ENCODE measurements at regions not wholly inside any gene's neighbourhood (a gene's known extent, or its start where the extent isn't known, plus 50 kb on each side); places are given as distances from the start of the nearest gene placed in this dataset.
A peak's percentile ranks its signal among the peaks of the same experiment; 100 is the strongest.

DNA sequence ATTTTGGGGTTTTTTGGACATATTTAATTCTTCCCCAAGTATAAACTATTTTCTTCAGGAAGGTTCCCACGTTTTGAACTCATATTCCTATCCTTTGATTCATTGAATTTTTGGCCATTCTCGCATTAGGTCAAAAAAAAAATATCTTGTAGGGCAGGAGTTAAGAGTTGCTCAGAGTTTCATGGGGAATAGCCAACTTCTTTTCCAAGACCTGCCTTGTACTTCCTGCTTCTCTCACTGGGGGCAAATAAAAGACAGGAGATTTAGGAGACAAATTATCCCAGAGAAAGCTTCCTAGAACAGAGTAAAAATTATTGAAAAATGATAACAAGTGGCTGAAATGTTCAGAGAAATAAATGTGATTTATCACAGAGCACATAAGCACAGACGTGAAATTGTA, 55.2 kb upstream of the BCL11A start:
- Histone ChIP-seq H3K4me3 (no peak overlapping the region), H2AFZ (no peak overlapping the region), H3K79me2 (no peaks in the 10 kb centered on the region), H3K9me3 (ENCODE audit: low read depth) (no peaks in the 10 kb centered on the region), H3K9me2 (replicated peaks; ENCODE audit: insufficient read depth) (no peaks in the 10 kb centered on the region), H3K4me1 (ENCODE audit: insufficient read depth) (no peaks in the 10 kb centered on the region), H3K4me2 (peak overlapping the region; percentile 4), H3K27ac (no peak overlapping the region), H3K36me3 (replicated peaks; ENCODE audit: insufficient read depth, low read depth) (no peaks in the 10 kb centered on the region), H3K27me3 (no peaks in the 10 kb centered on the region), H4K20me1 (ENCODE audit: insufficient read depth, poor library complexity, severe bottlenecking) (no peaks in the 10 kb centered on the region)
- 47% methylated on average over 3 of the region's 3 CpGs for WGBS (ENCODE audit: low lambda C conversion rate, missing lambda C conversion rate)
- DNase-seq (ENCODE audit: low spot score) = no peak
- no peak for TF ChIP-seq CTCF (IDR thresholded peaks at IDR 0.05; ENCODE audit: poor library complexity)
- TF ChIP-seq EZH2 (IDR thresholded peaks at IDR 0.05; ENCODE audit: borderline replicate concordance) = no peak

GRCh38 chr2:60612033-60612432, 58.6 kb upstream of the BCL11A start:
- Histone ChIP-seq H3K27ac (no peak overlapping the region), H3K79me2 (no peaks in the 10 kb centered on the region), H4K20me1 (ENCODE audit: insufficient read depth, poor library complexity, severe bottlenecking) (no peaks in the 10 kb centered on the region), H3K4me1 (ENCODE audit: insufficient read depth) (no peaks in the 10 kb centered on the region), H3K9me3 (ENCODE audit: low read depth) (no peaks in the 10 kb centered on the region), H3K9me2 (replicated peaks; ENCODE audit: insufficient read depth) (no peaks in the 10 kb centered on the region), H3K4me3 (no peak overlapping the region), H3K4me2 (no peak overlapping the region), H3K27me3 (no peaks in the 10 kb centered on the region), H2AFZ (no peak overlapping the region), H3K36me3 (replicated peaks; ENCODE audit: insufficient read depth, low read depth) (no peaks in the 10 kb centered on the region)
- no peak for TF ChIP-seq EZH2phosphoT487 (IDR thresholded peaks at IDR 0.05; ENCODE audit: low read depth, severe bottlenecking, unreplicated experiment)
- no peak for TF ChIP-seq CTCF (IDR thresholded peaks at IDR 0.05; ENCODE audit: poor library complexity)
- TF ChIP-seq EZH2 (IDR thresholded peaks at IDR 0.05; ENCODE audit: borderline replicate concordance) = no peak
- no peak for DNase-seq (ENCODE audit: low spot score)
- WGBS (ENCODE audit: low lambda C conversion rate, missing lambda C conversion rate) = 68% methylated on average over 3 of the region's 3 CpGs

DNA sequence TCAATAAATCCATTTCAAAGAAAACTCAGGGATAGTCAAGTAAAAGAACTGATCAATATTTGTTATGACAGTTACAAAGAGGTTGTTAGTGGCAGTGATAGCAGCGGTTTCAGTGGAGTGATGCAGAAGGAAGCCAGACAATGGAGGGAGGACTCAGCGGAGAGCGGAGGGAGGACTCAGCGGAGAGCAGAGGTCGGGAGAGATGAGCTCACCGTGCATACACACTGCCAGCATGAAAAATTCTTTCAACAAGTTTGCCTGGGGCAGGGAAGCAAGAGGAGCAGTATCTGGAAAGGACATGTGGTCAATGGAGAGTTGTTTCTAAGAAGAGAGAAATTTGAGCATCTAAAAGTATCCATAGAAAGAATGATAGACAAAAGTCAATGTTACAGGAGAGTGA, 60.9 kb upstream of the BCL11A start:
- Histone ChIP-seq H3K9me3 (ENCODE audit: low read depth) (no peaks in the 10 kb centered on the region), H3K36me3 (replicated peaks; ENCODE audit: insufficient read depth, low read depth) (no peaks in the 10 kb centered on the region), H3K79me2 (no peaks in the 10 kb centered on the region), H3K27ac (no peak overlapping the region), H3K27me3 (no peaks in the 10 kb centered on the region), H3K4me3 (no peak overlapping the region), H3K4me2 (no peak overlapping the region), H4K20me1 (ENCODE audit: insufficient read depth, poor library complexity, severe bottlenecking) (no peaks in the 10 kb centered on the region), H3K4me1 (ENCODE audit: insufficient read depth) (no peaks in the 10 kb centered on the region), H2AFZ (no peak overlapping the region), H3K9me2 (replicated peaks; ENCODE audit: insufficient read depth) (no peaks in the 10 kb centered on the region)
- DNase-seq (ENCODE audit: low spot score) = no peak
- no peak for TF ChIP-seq CTCF (IDR thresholded peaks at IDR 0.05; ENCODE audit: poor library complexity)
- TF ChIP-seq EZH2phosphoT487 (IDR thresholded peaks at IDR 0.05; ENCODE audit: low read depth, severe bottlenecking, unreplicated experiment) = no peak
- TF ChIP-seq EZH2 (IDR thresholded peaks at IDR 0.05; ENCODE audit: borderline replicate concordance) = no peak
- 77% methylated on average over 6 of the region's 6 CpGs for WGBS (ENCODE audit: low lambda C conversion rate, missing lambda C conversion rate)
